HG03280 (cell line): ENCODE measurements at regions not wholly inside any gene's neighbourhood (a gene's known extent, or its start where the extent isn't known, plus 50 kb on each side); places are given as distances from the start of the nearest gene placed in this dataset.
"Not testable (repeated sequence)": the region's sequence is repeated elsewhere in the genome, so short reads cannot be mapped to it uniquely, and the experiment has no call there.

ENCODE experiments used
- ATAC-seq: cut with Tn5 transposase; IDR thresholded peaks from one replicate; pipeline ENCODE4 v1.9.1; 2021; ENCODE audit warnings: mild to moderate bottlenecking, moderate library complexity; ENCODE audit not compliant: unreplicated experiment

DNA sequence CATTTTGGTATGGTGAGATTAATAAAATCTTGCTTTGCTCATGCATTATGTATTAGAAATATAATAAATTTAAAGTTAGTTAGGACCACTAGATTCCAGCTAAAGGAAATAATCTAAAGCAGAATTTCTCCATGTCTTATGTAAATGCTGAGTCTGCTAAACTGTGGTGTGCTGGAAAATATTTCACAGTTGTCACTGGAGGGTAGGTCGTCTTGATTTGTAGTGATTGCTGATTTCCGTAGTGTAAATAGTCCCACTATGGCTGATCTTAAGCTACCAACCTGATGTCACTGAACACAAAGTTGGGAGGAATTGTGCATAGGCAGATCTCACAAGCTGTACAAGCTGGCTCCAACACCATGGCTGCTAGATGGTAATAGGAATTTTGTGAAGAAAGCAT is 133.4 kb upstream of the NR3C2 start:
- no peak for ATAC-seq

- ATAC-seq, result no peak
Observed at GRCh38 chr4:148574911-148575310, 132.7 kb upstream of the NR3C2 start.

DNA sequence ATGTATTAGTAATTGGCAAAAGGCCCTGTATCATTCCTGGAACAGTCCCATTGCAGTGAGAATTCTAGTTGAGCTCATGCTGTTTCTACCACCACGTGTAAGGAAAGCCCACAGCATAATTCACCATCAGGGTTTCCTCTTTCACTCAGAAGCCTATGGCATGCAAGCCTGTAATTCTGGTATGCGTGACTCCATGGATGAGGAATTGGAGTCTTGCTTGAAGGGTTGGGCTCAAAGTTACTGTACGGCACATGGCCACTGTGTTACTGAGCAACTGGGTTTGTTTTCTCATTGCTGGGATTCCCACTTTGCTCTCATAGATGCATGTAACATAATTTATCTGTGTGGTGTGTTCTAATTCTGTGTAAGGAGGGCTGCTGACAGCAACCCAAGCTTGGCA is 132.3 kb upstream of the NR3C2 start:
- no peak for ATAC-seq

GRCh38 chr4:148574066-148574465 is 131.9 kb upstream of the NR3C2 start:
- no peak for ATAC-seq

DNA sequence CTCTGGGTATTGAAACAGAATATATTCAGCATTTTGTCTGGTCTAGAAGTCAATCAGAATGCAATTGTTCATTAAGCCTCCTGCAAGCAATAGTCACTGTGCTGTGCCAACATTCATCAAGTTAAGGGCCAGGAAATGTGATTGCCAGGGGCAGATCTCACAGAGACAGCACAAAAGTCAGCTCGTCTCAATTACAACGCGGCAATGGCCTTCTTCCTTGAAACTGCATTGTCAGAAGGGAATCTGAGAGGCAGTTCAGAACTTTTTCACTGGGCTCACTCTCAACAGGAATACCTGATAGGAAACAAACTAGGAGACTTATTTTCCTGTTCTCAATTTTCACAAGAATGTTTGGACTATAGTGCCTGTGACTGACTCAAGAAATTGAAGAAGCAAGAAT is 131.1 kb upstream of the NR3C2 start:
- no peak for ATAC-seq

GRCh38 chr4:148565801-148566200 is 123.6 kb upstream of the NR3C2 start:
- ATAC-seq, result no peak

GRCh38 chr4:148563684-148564083 is 121.5 kb upstream of the NR3C2 start:
- ATAC-seq, result no peak

DNA sequence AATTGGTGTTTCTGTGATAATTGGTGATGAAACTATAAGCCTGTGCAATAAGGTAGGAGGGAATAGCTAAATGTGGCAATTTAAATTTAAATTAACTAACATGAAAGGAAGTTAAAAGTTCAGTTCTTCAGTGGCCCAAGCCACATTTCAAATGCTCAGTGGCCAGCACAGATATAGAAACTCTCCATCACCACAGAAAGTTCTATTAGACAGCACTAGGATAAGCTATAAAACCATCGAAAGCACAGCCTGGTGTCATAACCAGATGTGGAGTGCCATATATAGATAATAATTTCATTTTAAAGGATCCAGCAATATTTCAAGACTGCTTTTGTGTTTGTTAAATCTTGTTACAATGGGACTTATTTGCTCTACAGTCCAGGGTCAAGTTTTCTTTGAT is 119.3 kb upstream of the NR3C2 start:
- no peak for ATAC-seq

- ATAC-seq, result no peak
Observed at GRCh38 chr4:148557793-148558192, 115.6 kb upstream of the NR3C2 start.

GRCh38 chr4:148550788-148551187 is 108.6 kb upstream of the NR3C2 start:
- ATAC-seq, result no peak

- no peak for ATAC-seq
Observed at GRCh38 chr4:148542922-148543623, 100.9 kb upstream of the NR3C2 start.

DNA sequence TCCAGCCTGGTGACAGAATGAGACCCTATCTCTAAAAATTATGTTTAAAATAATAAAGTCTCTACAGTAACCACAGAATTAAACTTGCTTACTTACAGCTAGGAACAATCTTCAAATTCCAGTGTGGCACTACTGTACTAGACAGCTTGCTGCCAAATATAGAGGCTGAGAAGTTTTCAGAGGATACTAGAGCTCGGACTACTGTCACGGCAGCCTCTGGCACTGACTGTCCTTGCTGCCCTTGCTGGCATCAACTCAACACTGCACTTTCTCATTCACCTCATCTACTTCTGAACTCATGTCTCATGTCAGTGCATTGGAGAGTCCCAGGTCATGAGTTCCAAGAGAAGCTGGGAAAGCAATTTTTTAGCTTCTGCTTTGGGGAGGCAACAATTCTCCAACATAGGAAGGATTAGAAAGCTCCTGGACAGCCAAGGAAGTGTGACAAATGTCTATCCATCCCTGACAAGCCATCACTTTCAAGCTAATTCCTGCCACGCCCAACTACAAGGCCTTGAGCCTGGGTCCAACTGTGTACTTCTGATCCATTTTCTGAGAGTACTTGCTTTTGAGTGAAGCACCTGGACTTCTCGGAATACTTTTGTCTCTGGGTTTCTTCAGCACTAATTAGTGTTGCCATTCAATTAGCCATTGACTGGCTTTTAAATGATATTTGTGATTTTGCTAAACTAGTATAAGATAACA is 98.6 kb upstream of the NR3C2 start:
- no peak for ATAC-seq

- ATAC-seq, result no peak
Observed at GRCh38 chr4:148539387-148539786, 97.2 kb upstream of the NR3C2 start.

DNA sequence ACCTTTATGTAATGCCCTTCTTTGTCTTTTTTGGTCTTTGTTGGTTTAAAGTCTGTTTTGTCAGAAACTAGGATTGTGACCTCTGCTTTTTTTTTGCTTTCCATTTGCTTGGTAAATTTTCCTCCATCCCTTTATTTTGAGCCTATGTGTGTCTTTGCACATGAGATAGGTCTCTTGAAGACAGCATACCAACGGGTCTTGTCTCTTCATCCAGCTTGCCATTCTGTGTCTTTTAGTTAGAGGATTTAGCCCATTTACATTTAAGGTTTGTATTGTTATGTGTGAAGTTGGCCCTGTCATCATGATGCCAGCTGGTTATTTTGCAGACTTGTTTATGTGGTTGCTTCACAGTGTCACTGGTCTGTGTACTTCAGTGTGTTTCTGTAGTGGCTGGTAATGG is 91.6 kb upstream of the NR3C2 start:
- ATAC-seq, result not testable (repeated sequence)

- no peak for ATAC-seq
Observed at GRCh38 chr4:148530114-148530513, 87.9 kb upstream of the NR3C2 start.

- ATAC-seq, result no peak
Observed at GRCh38 chr4:148527571-148527970, 85.4 kb upstream of the NR3C2 start.

GRCh38 chr4:148522995-148523394 is 80.8 kb upstream of the NR3C2 start:
- no peak for ATAC-seq

GRCh38 chr4:148515248-148515647 is 73.0 kb upstream of the NR3C2 start:
- no peak for ATAC-seq

DNA sequence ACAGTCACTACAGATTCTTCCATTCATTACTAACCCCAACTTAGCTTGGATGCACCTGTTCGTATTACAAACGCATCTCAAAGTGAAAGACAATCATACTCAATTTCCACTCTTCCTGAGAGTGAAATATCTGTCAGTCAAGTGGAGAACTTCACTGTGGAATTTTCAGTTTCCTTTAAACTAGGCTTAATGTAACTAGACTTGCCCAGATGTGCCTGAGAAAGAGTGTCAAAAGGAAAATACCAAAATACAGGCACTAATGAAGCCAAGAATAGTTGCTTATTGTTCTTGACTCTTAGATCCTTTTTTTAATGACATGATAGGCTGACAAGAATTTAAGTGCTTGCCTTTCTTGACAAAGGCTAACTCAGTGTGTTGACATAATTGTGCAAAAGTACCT is 72.4 kb upstream of the NR3C2 start:
- ATAC-seq, result no peak

- no peak for ATAC-seq
Observed at GRCh38 chr4:148514041-148514440, 71.8 kb upstream of the NR3C2 start.

DNA sequence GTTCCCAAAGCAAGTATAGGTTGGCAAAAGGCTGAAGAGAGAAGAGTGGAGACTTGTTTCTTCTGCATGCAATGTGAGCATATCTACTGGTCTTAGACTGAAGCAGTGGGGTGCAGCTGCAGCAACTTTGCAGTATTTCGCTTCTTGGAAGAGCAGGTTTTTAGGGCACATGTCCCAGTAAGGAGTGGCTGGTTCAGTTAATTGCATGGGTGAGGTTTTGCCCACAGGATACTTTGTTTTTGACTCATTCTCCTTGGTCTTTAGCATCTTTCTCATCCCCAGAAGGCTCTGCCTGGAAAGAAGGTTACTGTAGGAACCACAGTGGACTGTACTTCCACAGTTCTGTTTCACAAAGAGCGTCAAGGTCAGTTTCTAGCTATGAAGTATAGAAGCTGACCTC is 68.0 kb upstream of the NR3C2 start:
- no peak for ATAC-seq

DNA sequence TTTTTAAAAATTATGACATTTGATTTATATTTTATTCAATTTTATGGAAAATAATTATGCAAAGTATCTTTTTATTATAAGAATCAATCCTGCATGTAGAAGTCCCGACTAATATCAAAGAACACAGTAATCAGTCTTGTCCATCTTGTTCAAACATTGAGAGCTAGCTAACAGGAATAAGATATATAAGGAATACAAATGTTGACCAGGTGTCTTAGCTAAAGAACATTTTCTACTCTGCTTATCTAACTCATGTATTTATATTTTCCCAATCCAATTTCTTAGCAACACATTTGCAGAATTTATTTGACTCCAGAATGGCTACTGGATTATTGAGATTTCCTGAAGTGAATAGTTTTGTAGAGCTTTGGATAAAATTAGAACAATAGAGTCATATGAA is 61.5 kb upstream of the NR3C2 start:
- no peak for ATAC-seq

DNA sequence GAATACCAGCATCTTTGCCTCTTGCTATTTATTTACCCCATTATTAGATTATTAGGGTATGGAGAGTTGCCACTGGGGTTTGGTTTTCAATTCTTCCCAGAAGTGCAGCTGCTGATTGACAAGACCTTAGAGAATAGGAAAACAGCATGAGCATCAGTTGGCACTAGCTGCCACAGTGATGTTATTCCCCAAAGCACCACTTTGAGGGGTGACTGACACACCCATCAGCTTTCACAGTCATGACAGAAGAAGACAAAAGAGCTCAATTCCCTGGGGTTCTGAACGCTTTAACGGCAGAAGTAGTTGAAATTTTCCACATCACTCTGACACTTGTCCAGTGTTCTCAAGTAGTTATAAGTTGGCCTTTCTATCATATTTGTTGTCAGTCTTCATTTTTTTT is 55.0 kb upstream of the NR3C2 start:
- no peak for ATAC-seq
